ENCODE measurements at regions not wholly inside any gene's neighbourhood (a gene's known extent, or its start where the extent isn't known, plus 50 kb on each side); places are given as distances from the start of the nearest gene placed in this dataset.

GRCh38 chr5:142259758-142260157 is 65.1 kb downstream of the SPRY4 start:
- Histone ChIP-seq H3K9me3 (no peaks in the 10 kb centered on the region), H3K27ac (no peak overlapping the region), H3K27me3 (no peaks in the 10 kb centered on the region), H3K4me1 (no peaks in the 10 kb centered on the region), H3K36me3 (no peaks in the 10 kb centered on the region), H3K4me3 (no peak overlapping the region)
- intact Hi-C loops (cut with DNase I) = no loop called here
- no peak for TF ChIP-seq CTCF (IDR thresholded peaks at IDR 0.05)
- ATAC-seq (no peak), DNase-seq (no peak)

- intact Hi-C loops (cut with DNase I) = no loop called here
- TF ChIP-seq CTCF (IDR thresholded peaks at IDR 0.05) = no peak
- no peaks in the 10 kb centered on the region for H3K4me1 ChIP-seq
- no peak for DNase-seq
- no peaks in the 10 kb centered on the region for H3K27me3 ChIP-seq
- H3K36me3 ChIP-seq = no peaks in the 10 kb centered on the region
- ATAC-seq = no peak
- H3K4me3 ChIP-seq = no peak overlapping the region
- no peak overlapping the region for H3K27ac ChIP-seq
- H3K9me3 ChIP-seq = no peaks in the 10 kb centered on the region
Observed at GRCh38 chr5:142255831-142256230, 69.0 kb downstream of the SPRY4 start.

- intact Hi-C loops (cut with DNase I) = no loop called here
- ATAC-seq (no peak), DNase-seq (no peak)
- no peak overlapping the region for H3K4me3 ChIP-seq
- H3K4me1 ChIP-seq = no peaks in the 10 kb centered on the region
- TF ChIP-seq CTCF (IDR thresholded peaks at IDR 0.05) = no peak
- H3K27me3 ChIP-seq = no peaks in the 10 kb centered on the region
- H3K27ac ChIP-seq = no peak overlapping the region
- no peaks in the 10 kb centered on the region for H3K36me3 ChIP-seq
- H3K9me3 ChIP-seq = no peaks in the 10 kb centered on the region
Observed at GRCh38 chr5:142254431-142254830, 70.4 kb downstream of the SPRY4 start.

- Histone ChIP-seq H3K36me3 (no peaks in the 10 kb centered on the region), H3K27me3 (no peaks in the 10 kb centered on the region), H3K4me3 (no peak overlapping the region), H3K27ac (no peak overlapping the region), H3K4me1 (no peaks in the 10 kb centered on the region), H3K9me3 (no peaks in the 10 kb centered on the region)
- ATAC-seq = no peak
- intact Hi-C loops (cut with DNase I) = no loop called here
- DNase-seq = no peak
- TF ChIP-seq CTCF (IDR thresholded peaks at IDR 0.05) = no peak
Observed at GRCh38 chr5:142253938-142254337, 70.9 kb downstream of the SPRY4 start.

- Histone ChIP-seq H3K4me1 (no peaks in the 10 kb centered on the region), H3K9me3 (no peaks in the 10 kb centered on the region), H3K4me3 (no peak overlapping the region), H3K36me3 (no peaks in the 10 kb centered on the region), H3K27me3 (no peaks in the 10 kb centered on the region), H3K27ac (no peak overlapping the region)
- no peak for ATAC-seq
- intact Hi-C loops (cut with DNase I) = no loop called here
- no peak for DNase-seq
- no peak for TF ChIP-seq CTCF (IDR thresholded peaks at IDR 0.05)
Observed at GRCh38 chr5:142250119-142250518, 74.7 kb downstream of the SPRY4 start.

Measured in left lung (tissue), 4 donors.